Keratinocyte (primary cell): ENCODE measurements at regions not wholly inside any gene's neighbourhood (a gene's known extent, or its start where the extent isn't known, plus 50 kb on each side); places are given as distances from the start of the nearest gene placed in this dataset.

Experiments used
- DNase-seq: peaks from one replicate; pipeline ENCODE4 v3.0.0-alpha.2; 2011; ENCODE audit warnings: low read depth, missing footprints, low spot score
- FAIRE-seq: peaks from 2 replicates; lab custom pipeline; 2011; peaks lifted over from hg19 to GRCh38; lab: Jason Lieb, UNC
- H2AFZ ChIP-seq: 2 replicates; pipeline ENCODE4 v1.6.0; 2012; ENCODE audit warnings: low read length, control low read depth, inconsistent platforms; ENCODE audit not compliant: control insufficient read depth
- H3K27ac ChIP-seq: 2 replicates; pipeline ENCODE4 v1.5.1; 2011; ENCODE audit warnings: low read length; ENCODE audit not compliant: control insufficient read depth, insufficient read depth
- H3K27me3 ChIP-seq: 3 replicates; pipeline ENCODE4 v1.6.0; 2011; ENCODE audit warnings: low read length; ENCODE audit not compliant: control insufficient read depth, insufficient read depth; ENCODE audit errors: extremely low read depth
- H3K36me3 ChIP-seq, 2 experiments: 2 replicates in 1 of 2; 3 replicates in 1 of 2; pipeline ENCODE4 v1.5.1; 2011; ENCODE audit warnings: low read length in 2 of 2, mild to moderate bottlenecking in 1 of 2; ENCODE audit not compliant: control insufficient read depth in 2 of 2, insufficient read depth in 2 of 2; ENCODE audit errors: extremely low read depth in 1 of 2
- H3K4me1 ChIP-seq: 3 replicates; pipeline ENCODE4 v1.5.1; 2011; ENCODE audit warnings: low read length; ENCODE audit not compliant: control insufficient read depth, insufficient read depth; ENCODE audit errors: extremely low read depth
- H3K4me2 ChIP-seq: 3 replicates; pipeline ENCODE4 v1.6.0; 2011; ENCODE audit warnings: low read depth, low read length; ENCODE audit not compliant: control insufficient read depth, insufficient read depth; ENCODE audit errors: extremely low read depth
- H3K4me3 ChIP-seq, 3 experiments: fragments of 200-600 bp in 1 of 3; sonication (generic) in 1 of 3; 2 replicates in 2 of 3; 3 replicates in 1 of 3; pipeline ENCODE4 v1.5.1; 2011 to 2016; ENCODE audit warnings: low read length in 3 of 3, mild to moderate bottlenecking in 3 of 3, control low read depth in 2 of 3, inconsistent platforms in 1 of 3, low read depth in 1 of 3, mixed read lengths in 1 of 3, mixed run types in 1 of 3, moderate library complexity in 1 of 3; ENCODE audit not compliant: control insufficient read depth in 2 of 3, insufficient read depth in 2 of 3; ENCODE audit errors: extremely low read depth in 1 of 3
- H3K79me2 ChIP-seq: 2 replicates; pipeline ENCODE4 v1.6.0; 2012; ENCODE audit warnings: low read length; ENCODE audit not compliant: control insufficient read depth, insufficient read depth
- H3K9ac ChIP-seq: 3 replicates; pipeline ENCODE4 v1.6.0; 2011; ENCODE audit warnings: low read length; ENCODE audit not compliant: control insufficient read depth, insufficient read depth; ENCODE audit errors: extremely low read depth
- H3K9me1 ChIP-seq: 3 replicates; pipeline ENCODE4 v1.6.0; 2011; ENCODE audit warnings: low read length; ENCODE audit not compliant: control insufficient read depth, insufficient read depth; ENCODE audit errors: extremely low read depth
- H3K9me3 ChIP-seq: 2 replicates; pipeline ENCODE4 v1.5.1; 2012; ENCODE audit warnings: low read depth, low read length; ENCODE audit not compliant: control insufficient read depth
- H4K20me1 ChIP-seq: 3 replicates; pipeline ENCODE4 v1.6.0; 2011; ENCODE audit warnings: low read length; ENCODE audit not compliant: control insufficient read depth, insufficient read depth; ENCODE audit errors: extremely low read depth
- EZH2 ChIP-seq: IDR thresholded peaks from one replicate; pipeline ENCODE4 v1.6.1; 2012; ENCODE audit warnings: inconsistent platforms, mild to moderate bottlenecking, low read length, moderate library complexity
- dilution Hi-C: fragments of 300-500 bp; cut with MboI; formaldehyde crosslinking; loops from one replicate; pipeline ENCODE4 v1.7.0; 2020; ENCODE audit warnings: low sequenced_read_pairs; ENCODE audit not compliant: extremely low pct_ligation_motif_present
- TF ChIP-seq, protein P1 (sequence below), 3 experiments: IDR thresholded peaks in 1 of 3; conservative IDR thresholded peaks in 1 of 3; optimal IDR thresholded peaks in 1 of 3; 2 replicates in 2 of 3; 3 replicates in 1 of 3; pipeline versions ENCODE3 to v1.5.1; 2011; ENCODE audit warnings: low read length in 3 of 3, mild to moderate bottlenecking in 3 of 3, moderate library complexity in 2 of 3, control low read depth in 1 of 3, inconsistent platforms in 1 of 3; ENCODE audit not compliant: insufficient read depth in 2 of 3; ENCODE audit errors: extremely low read depth in 1 of 3

DNA sequence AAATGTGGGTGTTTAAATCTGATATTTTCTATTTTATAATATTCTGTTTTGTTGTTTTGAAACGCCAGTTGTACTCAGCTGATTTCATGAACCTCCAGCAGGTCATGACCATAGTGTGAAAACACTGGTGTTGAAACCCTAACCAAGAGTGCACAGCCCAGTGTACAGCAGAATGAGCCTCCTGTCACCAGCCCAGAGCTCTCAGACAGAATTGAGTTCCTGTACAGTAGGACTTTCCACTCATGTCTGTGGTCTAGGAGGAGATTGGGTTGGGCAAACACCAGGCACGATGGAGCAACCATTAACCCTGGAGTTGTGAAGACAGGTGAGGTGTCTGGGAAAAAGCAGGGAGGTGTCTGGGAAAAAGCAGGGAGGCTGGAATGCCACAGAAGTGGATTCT is 908.8 kb downstream of the VRK1 start:
- FAIRE-seq, result no peak

DNA sequence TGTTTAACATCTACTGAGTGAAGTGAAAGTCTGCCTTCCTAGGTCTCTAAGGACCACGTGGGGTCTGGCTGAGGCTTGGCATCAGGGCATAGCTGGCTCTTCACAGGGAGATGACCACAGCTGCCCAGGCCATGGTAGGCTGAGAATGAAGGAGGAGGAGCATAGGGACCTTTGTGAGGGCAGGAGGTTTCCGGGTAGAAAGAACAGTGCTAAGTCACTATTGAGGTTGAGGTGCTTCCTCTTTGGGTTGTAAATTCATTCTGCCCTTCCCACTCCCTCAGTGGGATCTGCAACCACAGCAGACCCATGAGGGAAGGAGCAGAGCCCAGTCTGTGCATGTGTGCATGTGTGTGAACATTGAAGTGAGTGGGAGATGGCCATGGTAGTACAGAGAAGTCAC is 909.6 kb downstream of the VRK1 start:
- no peak for TF ChIP-seq EZH2
- TF ChIP-seq, protein P1, sequence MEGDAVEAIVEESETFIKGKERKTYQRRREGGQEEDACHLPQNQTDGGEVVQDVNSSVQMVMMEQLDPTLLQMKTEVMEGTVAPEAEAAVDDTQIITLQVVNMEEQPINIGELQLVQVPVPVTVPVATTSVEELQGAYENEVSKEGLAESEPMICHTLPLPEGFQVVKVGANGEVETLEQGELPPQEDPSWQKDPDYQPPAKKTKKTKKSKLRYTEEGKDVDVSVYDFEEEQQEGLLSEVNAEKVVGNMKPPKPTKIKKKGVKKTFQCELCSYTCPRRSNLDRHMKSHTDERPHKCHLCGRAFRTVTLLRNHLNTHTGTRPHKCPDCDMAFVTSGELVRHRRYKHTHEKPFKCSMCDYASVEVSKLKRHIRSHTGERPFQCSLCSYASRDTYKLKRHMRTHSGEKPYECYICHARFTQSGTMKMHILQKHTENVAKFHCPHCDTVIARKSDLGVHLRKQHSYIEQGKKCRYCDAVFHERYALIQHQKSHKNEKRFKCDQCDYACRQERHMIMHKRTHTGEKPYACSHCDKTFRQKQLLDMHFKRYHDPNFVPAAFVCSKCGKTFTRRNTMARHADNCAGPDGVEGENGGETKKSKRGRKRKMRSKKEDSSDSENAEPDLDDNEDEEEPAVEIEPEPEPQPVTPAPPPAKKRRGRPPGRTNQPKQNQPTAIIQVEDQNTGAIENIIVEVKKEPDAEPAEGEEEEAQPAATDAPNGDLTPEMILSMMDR (optimal IDR thresholded peaks at IDR 0.05 in 1 of 3, IDR thresholded peaks at IDR 0.05 in 1 of 3, conservative IDR thresholded peaks at IDR 0.05 in 1 of 3; ENCODE audit: extremely low read depth in 1 of 3, insufficient read depth in 2 of 3, low read length in 3 of 3), result no peak
- Histone ChIP-seq H3K4me3 (no peak overlapping the region), H3K27me3 (no peaks in the 10 kb centered on the region)

More for the DNA sequence above, 908.8 kb downstream of the VRK1 start:
- DNase-seq, result no peak
- Histone ChIP-seq H2AFZ (no peak overlapping the region), H3K36me3 (no peaks in the 10 kb centered on the region), H3K79me2 (no peaks in the 10 kb centered on the region), H3K9ac (no peak overlapping the region), H3K9me1 (no peaks in the 10 kb centered on the region), H3K4me1 (peaks cover 12% of the 10 kb centered on the region), H3K4me2 (no peak overlapping the region), H3K4me3 (no peak overlapping the region), H3K27ac (no peak overlapping the region), H3K27me3 (no peaks in the 10 kb centered on the region), H4K20me1 (no peaks in the 10 kb centered on the region), H3K9me3 (no peaks in the 10 kb centered on the region)
- TF ChIP-seq, protein P1 (optimal IDR thresholded peaks at IDR 0.05 in 1 of 3, IDR thresholded peaks at IDR 0.05 in 1 of 3, conservative IDR thresholded peaks at IDR 0.05 in 1 of 3; ENCODE audit: extremely low read depth in 1 of 3, insufficient read depth in 2 of 3, low read length in 3 of 3), result no peak
- TF ChIP-seq EZH2, result no peak
- dilution Hi-C loops, result no loop called here

More for the DNA sequence above, 909.6 kb downstream of the VRK1 start:
- no peaks in the 10 kb centered on the region for H3K36me3 ChIP-seq
- peaks cover 17% of the 10 kb centered on the region for H3K4me1 ChIP-seq
- FAIRE-seq, result no peak
- no peak overlapping the region for H3K9ac ChIP-seq
- dilution Hi-C loops, result no loop called here
- H3K79me2 ChIP-seq, result no peaks in the 10 kb centered on the region
- DNase-seq, result no peak
- no peak overlapping the region for H3K27ac ChIP-seq
- no peak overlapping the region for H2AFZ ChIP-seq
- H3K4me2 ChIP-seq, result no peak overlapping the region
- no peaks in the 10 kb centered on the region for H3K9me3 ChIP-seq
- no peaks in the 10 kb centered on the region for H4K20me1 ChIP-seq
- H3K9me1 ChIP-seq, result no peaks in the 10 kb centered on the region
